Activated naive CD4-positive, alpha-beta T cell treated with anti-CD3 and anti-CD28 coated beads for 36 hours (primary cell): ENCODE measurements at regions not wholly inside any gene's neighbourhood (a gene's known extent, or its start where the extent isn't known, plus 50 kb on each side); places are given as distances from the start of the nearest gene placed in this dataset.

Source experiments
- CTCF ChIA-PET: fragments of 350-600 bp; sonication (Branson Sonifier 250); formaldehyde crosslinking; loops from one replicate; lab custom pipeline; 2021; ENCODE audit warnings: antibody characterized with exemption; lab: Charles Lee
- DNase-seq: peaks from one replicate; pipeline ENCODE4 v3.0.0-alpha.2; 2020
- H3K27ac Mint-ChIP-seq: one replicate; pipeline ENCODE4 v1.8.0; 2021; ENCODE audit warnings: mild to moderate bottlenecking, mixed read lengths
- H3K27me3 Mint-ChIP-seq: one replicate; pipeline ENCODE4 v1.8.0; 2021; ENCODE audit warnings: low read depth, mixed read lengths
- H3K36me3 Mint-ChIP-seq: one replicate; pipeline ENCODE4 v1.8.0; 2021; ENCODE audit warnings: low read depth, mixed read lengths
- H3K4me1 Mint-ChIP-seq: one replicate; pipeline ENCODE4 v1.8.0; 2021; ENCODE audit warnings: low read depth, mixed read lengths
- H3K4me3 Mint-ChIP-seq: one replicate; pipeline ENCODE4 v1.8.0; 2021; ENCODE audit warnings: mild to moderate bottlenecking, moderate library complexity, mixed read lengths
- H3K9me3 Mint-ChIP-seq: one replicate; pipeline ENCODE4 v1.8.0; 2021; ENCODE audit warnings: mixed read lengths
- intact Hi-C: fragments of 100-400 bp; cut with micrococcal nuclease; formaldehyde crosslinking; loops from one replicate; pipeline ENCODE4 v1.15.1; 2023

- CTCF ChIA-PET, result interaction anchor here (1.1 kb wide), 1 partner anchor 429 kb away, joined by 4 read pairs; no protein-coding TSS in a partner anchor
- H3K4me1 Mint-ChIP-seq, result peaks cover 8% of the 10 kb centered on the region
- no peak overlapping the region for H3K27ac Mint-ChIP-seq
- no peak for DNase-seq
- peaks cover 14% of the 10 kb centered on the region for H3K27me3 Mint-ChIP-seq
- no peak overlapping the region for H3K4me3 Mint-ChIP-seq
- no peaks in the 10 kb centered on the region for H3K9me3 Mint-ChIP-seq
- no peaks in the 10 kb centered on the region for H3K36me3 Mint-ChIP-seq
- intact Hi-C loops, result no loop called here
These were observed 235.3 kb downstream of the MRPL39 start for GRCh38 chr21:25371841-25372425.

- H3K9me3 Mint-ChIP-seq, result no peaks in the 10 kb centered on the region
- H3K27me3 Mint-ChIP-seq, result peaks cover 14% of the 10 kb centered on the region
- no peak overlapping the region for H3K27ac Mint-ChIP-seq
- peak; percentile 36 for DNase-seq
- no peaks in the 10 kb centered on the region for H3K36me3 Mint-ChIP-seq
- intact Hi-C loops, result no loop called here
- CTCF ChIA-PET, result interaction anchor here (0.5 to 1.7 kb wide), 5 partner anchors 10 to 26 kb away, joined by 3 to 9 read pairs (median 5); no protein-coding TSS in a partner anchor
- H3K4me1 Mint-ChIP-seq, result peaks cover 8% of the 10 kb centered on the region
- no peak overlapping the region for H3K4me3 Mint-ChIP-seq
These were observed 237.0 kb downstream of the MRPL39 start for GRCh38 chr21:25370311-25370744.

GRCh38 chr21:25369524-25370300, 237.6 kb downstream of the MRPL39 start:
- H3K9me3 Mint-ChIP-seq, result no peaks in the 10 kb centered on the region
- DNase-seq, result no peak
- peaks cover 8% of the 10 kb centered on the region for H3K4me1 Mint-ChIP-seq
- H3K4me3 Mint-ChIP-seq, result no peak overlapping the region
- intact Hi-C loops, result no loop called here
- no peak overlapping the region for H3K27ac Mint-ChIP-seq
- CTCF ChIA-PET, result interaction anchor here (0.5 to 1.7 kb wide), 6 partner anchors 9 to 86 kb away, joined by 3 to 9 read pairs (median 4); no protein-coding TSS in a partner anchor
- no peaks in the 10 kb centered on the region for H3K36me3 Mint-ChIP-seq
- peaks cover 14% of the 10 kb centered on the region for H3K27me3 Mint-ChIP-seq

GRCh38 chr21:25368531-25368930, 238.8 kb downstream of the MRPL39 start:
- peaks cover 14% of the 10 kb centered on the region for H3K27me3 Mint-ChIP-seq
- no peaks in the 10 kb centered on the region for H3K36me3 Mint-ChIP-seq
- H3K4me3 Mint-ChIP-seq, result no peak overlapping the region
- H3K9me3 Mint-ChIP-seq, result no peaks in the 10 kb centered on the region
- intact Hi-C loops, result no loop called here
- no peak for DNase-seq
- no peak overlapping the region for H3K27ac Mint-ChIP-seq
- H3K4me1 Mint-ChIP-seq, result peaks cover 4% of the 10 kb centered on the region
- CTCF ChIA-PET, result interaction anchor here (1.7 kb wide), 1 partner anchor 17 kb away, joined by 5 read pairs; no protein-coding TSS in a partner anchor

- peaks cover 9% of the 10 kb centered on the region for H3K27me3 Mint-ChIP-seq
- no peak overlapping the region for H3K4me3 Mint-ChIP-seq
- H3K27ac Mint-ChIP-seq, result no peak overlapping the region
- H3K36me3 Mint-ChIP-seq, result no peaks in the 10 kb centered on the region
- H3K9me3 Mint-ChIP-seq, result no peaks in the 10 kb centered on the region
- intact Hi-C loops, result no loop called here
- no peak for DNase-seq
- peaks cover 12% of the 10 kb centered on the region for H3K4me1 Mint-ChIP-seq
- CTCF ChIA-PET, result no interaction called here
These were observed 241.2 kb downstream of the MRPL39 start for GRCh38 chr21:25366116-25366515.

GRCh38 chr21:25362375-25363267, 244.7 kb downstream of the MRPL39 start:
- CTCF ChIA-PET, result interaction anchor here (0.6 to 1.4 kb wide), 2 partner anchors 22 to 30 kb away, joined by 3 to 4 read pairs; no protein-coding TSS in a partner anchor
- intact Hi-C loops, result no loop called here
- DNase-seq, result no peak
- Mint-ChIP-seq H3K36me3 (no peaks in the 10 kb centered on the region), H3K27ac (no peak overlapping the region), H3K4me3 (no peak overlapping the region), H3K9me3 (no peaks in the 10 kb centered on the region), H3K4me1 (peaks cover 10% of the 10 kb centered on the region), H3K27me3 (peaks cover 10% of the 10 kb centered on the region)

GRCh38 chr21:25361765-25362164, 245.5 kb downstream of the MRPL39 start:
- Mint-ChIP-seq H3K4me1 (peaks cover 19% of the 10 kb centered on the region), H3K27me3 (peaks cover 5% of the 10 kb centered on the region), H3K4me3 (no peak overlapping the region), H3K36me3 (no peaks in the 10 kb centered on the region), H3K27ac (no peak overlapping the region), H3K9me3 (no peaks in the 10 kb centered on the region)
- CTCF ChIA-PET, result interaction anchor here (0.6 to 2.2 kb wide), 5 partner anchors 8 to 126 kb away, joined by 3 to 9 read pairs (median 4); no protein-coding TSS in a partner anchor
- intact Hi-C loops, result no loop called here
- DNase-seq, result no peak

- no peaks in the 10 kb centered on the region for H3K9me3 Mint-ChIP-seq
- CTCF ChIA-PET, result interaction anchor here (0.7 to 2.3 kb wide), 8 partner anchors 8 to 326 kb away, joined by 3 to 10 read pairs (median 5); no protein-coding TSS in a partner anchor
- intact Hi-C loops, result no loop called here
- peaks cover 5% of the 10 kb centered on the region for H3K27me3 Mint-ChIP-seq
- H3K4me3 Mint-ChIP-seq, result no peak overlapping the region
- no peak overlapping the region for H3K27ac Mint-ChIP-seq
- no peaks in the 10 kb centered on the region for H3K36me3 Mint-ChIP-seq
- DNase-seq, result peak; percentile 5
- peaks cover 22% of the 10 kb centered on the region for H3K4me1 Mint-ChIP-seq
These were observed 246.2 kb downstream of the MRPL39 start for GRCh38 chr21:25361097-25361496.

- CTCF ChIA-PET, result interaction anchor here (0.5 to 2.3 kb wide), 9 partner anchors 9 to 326 kb away, joined by 3 to 10 read pairs (median 3); no protein-coding TSS in a partner anchor
- no peaks in the 10 kb centered on the region for H3K36me3 Mint-ChIP-seq
- H3K27ac Mint-ChIP-seq, result no peak overlapping the region
- intact Hi-C loops, result no loop called here
- no peak overlapping the region for H3K4me3 Mint-ChIP-seq
- peaks cover 5% of the 10 kb centered on the region for H3K27me3 Mint-ChIP-seq
- DNase-seq, result no peak
- peaks cover 22% of the 10 kb centered on the region for H3K4me1 Mint-ChIP-seq
- no peaks in the 10 kb centered on the region for H3K9me3 Mint-ChIP-seq
These were observed 246.7 kb downstream of the MRPL39 start for GRCh38 chr21:25360593-25360992.

- no peak overlapping the region for H3K4me3 Mint-ChIP-seq
- CTCF ChIA-PET, result interaction anchor here (1.4 to 2.3 kb wide), 4 partner anchors 8 to 26 kb away, joined by 3 to 10 read pairs (median 6); no protein-coding TSS in a partner anchor
- no peaks in the 10 kb centered on the region for H3K9me3 Mint-ChIP-seq
- H3K36me3 Mint-ChIP-seq, result no peaks in the 10 kb centered on the region
- H3K4me1 Mint-ChIP-seq, result peaks cover 22% of the 10 kb centered on the region
- no peak for DNase-seq
- peaks cover 7% of the 10 kb centered on the region for H3K27me3 Mint-ChIP-seq
- intact Hi-C loops, result no loop called here
- H3K27ac Mint-ChIP-seq, result no peak overlapping the region
These were observed 247.6 kb downstream of the MRPL39 start for GRCh38 chr21:25359724-25360123.

- CTCF ChIA-PET, result interaction anchor here (0.7 to 3.6 kb wide), 8 partner anchors 9 to 47 kb away, joined by 3 to 32 read pairs (median 4); no protein-coding TSS in a partner anchor
- H3K4me1 Mint-ChIP-seq, result peaks cover 7% of the 10 kb centered on the region
- H3K27ac Mint-ChIP-seq, result no peak overlapping the region
- intact Hi-C loops, result loop anchor here (1.0 to 5.0 kb wide), 4 partner anchors 36 to 358 kb away; no protein-coding TSS in a partner anchor
- no peaks in the 10 kb centered on the region for H3K36me3 Mint-ChIP-seq
- peaks cover 27% of the 10 kb centered on the region for H3K27me3 Mint-ChIP-seq
- peak; percentile 66 for DNase-seq
- no peak overlapping the region for H3K4me3 Mint-ChIP-seq
- H3K9me3 Mint-ChIP-seq, result no peaks in the 10 kb centered on the region
These were observed 257.2 kb downstream of the MRPL39 start for GRCh38 chr21:25350056-25350455.
